Prostate gland (tissue), 2 donors: ENCODE measurements at regions not wholly inside any gene's neighbourhood (a gene's known extent, or its start where the extent isn't known, plus 50 kb on each side); places are given as distances from the start of the nearest gene placed in this dataset.

Experiments
- CTCF ChIP-seq, 4 experiments: fragments of 200-600 bp in 2 of 4; fragments of 450-650 bp in 2 of 4; sonication (generic) in 2 of 4; IDR thresholded peaks; 1 replicate in 3 of 4; 2 replicates in 1 of 4; pipeline ENCODE4 v1.5.1; 2016 to 2019; ENCODE audit warnings: antibody characterized with exemption in 4 of 4, mild to moderate bottlenecking in 2 of 4, moderate library complexity in 2 of 4
- POLR2AphosphoS5 ChIP-seq: sonication (generic); formaldehyde crosslinking; IDR thresholded peaks from one replicate; pipeline ENCODE4 v1.6.1; 2017; ENCODE audit warnings: antibody characterized with exemption

DNA sequence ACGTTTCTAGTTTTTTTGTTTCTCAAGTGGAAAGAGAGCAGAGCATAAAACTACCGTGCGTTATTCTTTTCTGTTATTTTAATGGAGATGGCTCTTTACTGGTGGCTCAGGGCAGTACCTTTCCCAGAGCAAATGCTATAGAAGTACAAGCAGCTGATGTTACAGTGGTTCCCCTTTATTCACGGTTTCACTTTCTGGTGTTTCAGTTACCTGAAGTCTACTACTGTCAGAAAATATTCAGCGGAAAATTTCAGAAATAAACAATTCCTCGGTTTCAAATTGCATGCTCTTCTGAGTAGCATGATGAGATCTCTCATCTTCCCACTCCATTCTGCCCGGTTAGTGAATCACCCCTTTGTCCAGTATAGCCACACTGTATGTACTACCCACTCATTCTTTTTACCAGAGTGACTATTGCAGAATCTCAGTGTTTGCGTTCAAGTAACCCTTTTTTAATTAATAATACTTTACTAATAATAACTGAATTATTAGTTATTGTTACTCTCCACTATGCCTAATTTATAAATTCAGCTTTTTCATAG lies 597.5 kb upstream of the ROBO2 start:
- TF ChIP-seq CTCF (IDR thresholded peaks at IDR 0.05) (no peak), POLR2AphosphoS5 (no peak)
